Brain microvascular endothelial cell (primary cell): ENCODE measurements at regions not wholly inside any gene's neighbourhood (a gene's known extent, or its start where the extent isn't known, plus 50 kb on each side); places are given as distances from the start of the nearest gene placed in this dataset.

Experiments
- DNase-seq: peaks from one replicate; pipeline ENCODE4 v3.0.0-alpha.2; 2020
- H3K27ac ChIP-seq: fragments of 250-450 bp; sonication (Bioruptor Pico); 2 replicates; pipeline ENCODE4 v1.5.1; 2020; ENCODE audit warnings: mild to moderate bottlenecking, moderate library complexity
- H3K27me3 ChIP-seq: fragments of 250-450 bp; sonication (Bioruptor Pico); replicated peaks from 2 replicates; pipeline ENCODE4 v1.5.1; 2020; ENCODE audit warnings: mild to moderate bottlenecking
- H3K36me3 ChIP-seq: fragments of 250-450 bp; sonication (Bioruptor Pico); replicated peaks from 2 replicates; pipeline ENCODE4 v1.5.1; 2020; ENCODE audit warnings: mild to moderate bottlenecking
- H3K4me3 ChIP-seq: 2 replicates; pipeline ENCODE4 v1.5.1; 2011; ENCODE audit warnings: low read depth, mild to moderate bottlenecking, control low read depth, low read length, moderate library complexity
- in situ Hi-C: cut with HindIII; loops from 2 replicates; pipeline ENCODE4 v1.10.0; 2017; ENCODE audit warnings: low sequenced_read_pairs, low pct_ligation_motif_present
- TF ChIP-seq, protein P1 (sequence below): IDR thresholded peaks from 2 replicates; pipeline ENCODE4 v1.5.1; 2011; ENCODE audit warnings: low read depth, mild to moderate bottlenecking, moderate library complexity, low read length, control low read depth, inconsistent platforms; ENCODE audit errors: missing control alignments

DNA sequence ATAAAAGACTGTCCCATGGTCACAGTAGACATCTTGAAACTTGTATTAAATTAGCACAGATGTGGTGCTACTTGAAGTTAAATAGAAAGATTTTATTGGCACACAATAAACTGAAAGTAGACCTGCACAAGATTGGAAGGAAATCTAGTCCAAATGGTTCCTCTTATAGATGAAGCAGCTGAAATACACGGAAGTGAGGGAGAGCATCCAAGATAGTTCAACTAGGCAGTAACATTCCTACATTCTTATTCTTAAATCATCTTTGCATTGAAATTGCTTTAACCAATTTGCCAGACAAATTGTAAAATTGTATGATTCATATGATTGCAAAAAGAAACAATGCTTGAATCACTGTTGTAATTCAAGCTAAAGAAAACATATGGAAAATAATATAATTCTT lies 87.6 kb upstream of the VCX3B start:
- Histone ChIP-seq H3K27ac (no peak overlapping the region), H3K36me3 (no peaks in the 10 kb centered on the region), H3K4me3 (no peak overlapping the region), H3K27me3 (no peaks in the 10 kb centered on the region)
- in situ Hi-C loops, result no loop called here
- TF ChIP-seq, protein P1, sequence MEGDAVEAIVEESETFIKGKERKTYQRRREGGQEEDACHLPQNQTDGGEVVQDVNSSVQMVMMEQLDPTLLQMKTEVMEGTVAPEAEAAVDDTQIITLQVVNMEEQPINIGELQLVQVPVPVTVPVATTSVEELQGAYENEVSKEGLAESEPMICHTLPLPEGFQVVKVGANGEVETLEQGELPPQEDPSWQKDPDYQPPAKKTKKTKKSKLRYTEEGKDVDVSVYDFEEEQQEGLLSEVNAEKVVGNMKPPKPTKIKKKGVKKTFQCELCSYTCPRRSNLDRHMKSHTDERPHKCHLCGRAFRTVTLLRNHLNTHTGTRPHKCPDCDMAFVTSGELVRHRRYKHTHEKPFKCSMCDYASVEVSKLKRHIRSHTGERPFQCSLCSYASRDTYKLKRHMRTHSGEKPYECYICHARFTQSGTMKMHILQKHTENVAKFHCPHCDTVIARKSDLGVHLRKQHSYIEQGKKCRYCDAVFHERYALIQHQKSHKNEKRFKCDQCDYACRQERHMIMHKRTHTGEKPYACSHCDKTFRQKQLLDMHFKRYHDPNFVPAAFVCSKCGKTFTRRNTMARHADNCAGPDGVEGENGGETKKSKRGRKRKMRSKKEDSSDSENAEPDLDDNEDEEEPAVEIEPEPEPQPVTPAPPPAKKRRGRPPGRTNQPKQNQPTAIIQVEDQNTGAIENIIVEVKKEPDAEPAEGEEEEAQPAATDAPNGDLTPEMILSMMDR, result no peak
- no peak for DNase-seq

GRCh38 chrX:8390771-8391170 lies 73.9 kb upstream of the VCX3B start:
- Histone ChIP-seq H3K4me3 (no peak overlapping the region), H3K27ac (no peak overlapping the region), H3K27me3 (no peaks in the 10 kb centered on the region), H3K36me3 (no peaks in the 10 kb centered on the region)
- DNase-seq, result no peak
- TF ChIP-seq, protein P1, result no peak
- in situ Hi-C loops, result no loop called here

DNA sequence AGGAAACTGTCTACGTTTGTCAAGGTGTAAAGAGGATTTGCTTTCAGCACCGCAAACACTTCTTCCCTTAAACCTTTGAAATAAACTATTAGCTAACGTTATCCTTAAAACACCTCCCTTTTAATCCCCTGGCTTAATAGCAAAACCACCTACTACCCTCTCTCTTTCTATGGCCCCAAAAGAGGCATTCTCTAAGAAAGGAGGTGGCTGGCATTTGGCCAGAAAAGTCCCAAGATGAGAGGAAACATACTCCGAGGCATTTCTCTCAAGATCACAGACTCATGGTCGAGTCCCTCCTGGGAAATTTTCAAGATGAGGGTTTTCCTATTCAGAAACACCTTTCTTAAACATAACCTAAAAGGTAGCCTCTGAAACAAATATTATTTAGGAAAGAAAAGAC lies 60.6 kb upstream of the VCX3B start:
- Histone ChIP-seq H3K27ac (no peak overlapping the region), H3K4me3 (no peak overlapping the region), H3K36me3 (no peaks in the 10 kb centered on the region), H3K27me3 (no peaks in the 10 kb centered on the region)
- no peak for DNase-seq
- in situ Hi-C loops, result no loop called here
- TF ChIP-seq, protein P1, result no peak

GRCh38 chrX:8404471-8404870 lies 60.2 kb upstream of the VCX3B start:
- in situ Hi-C loops, result no loop called here
- peak; percentile 6 for DNase-seq
- TF ChIP-seq, protein P1, result no peak

DNA sequence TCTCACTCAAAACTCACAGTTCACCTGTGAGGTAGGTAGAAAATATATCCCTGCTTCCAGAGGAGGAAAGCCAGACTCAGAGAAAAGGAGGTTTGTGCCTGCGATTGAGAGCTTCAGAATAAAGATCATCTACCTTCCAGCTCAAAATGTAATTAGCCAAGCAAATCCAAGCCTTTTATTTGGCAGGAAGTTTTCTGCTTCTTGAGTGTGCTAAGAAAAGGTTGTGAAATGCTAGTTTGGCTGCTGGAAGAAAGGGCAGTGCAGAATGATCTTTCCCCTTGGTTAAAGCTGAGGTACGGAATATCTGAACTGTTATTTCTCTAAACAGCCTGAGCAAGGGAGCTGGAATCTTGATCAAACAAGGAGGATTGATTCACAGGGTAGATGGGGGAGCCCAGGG lies 59.7 kb upstream of the VCX3B start:
- no peaks in the 10 kb centered on the region for H3K36me3 ChIP-seq
- H3K4me3 ChIP-seq, result no peak overlapping the region
- DNase-seq, result no peak
- TF ChIP-seq, protein P1, result no peak
- H3K27ac ChIP-seq, result no peak overlapping the region
- in situ Hi-C loops, result no loop called here
- H3K27me3 ChIP-seq, result no peaks in the 10 kb centered on the region

More at GRCh38 chrX:8404471-8404870, 60.2 kb upstream of the VCX3B start:
- Histone ChIP-seq H3K27me3 (no peaks in the 10 kb centered on the region), H3K27ac (no peak overlapping the region), H3K4me3 (no peak overlapping the region), H3K36me3 (no peaks in the 10 kb centered on the region)

DNA sequence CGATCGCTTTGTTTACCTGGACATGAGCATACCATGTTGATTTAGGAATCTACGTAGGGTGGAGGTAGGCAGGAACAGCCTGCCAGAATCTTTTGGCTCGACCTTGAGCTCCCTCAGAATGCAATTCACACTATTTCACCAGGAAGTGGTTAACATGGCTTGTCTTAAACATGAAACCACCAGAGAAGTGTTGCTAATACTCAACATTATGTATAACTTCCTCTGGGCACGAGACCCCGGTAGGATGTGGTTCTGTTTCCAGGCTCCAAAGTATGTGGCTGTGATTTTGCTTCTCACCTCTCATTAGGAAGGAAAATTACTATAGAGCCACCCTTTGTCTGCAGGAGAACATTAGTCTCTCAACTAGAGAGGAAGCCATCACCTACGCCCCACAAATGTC lies 59.0 kb upstream of the VCX3B start:
- Histone ChIP-seq H3K27me3 (no peaks in the 10 kb centered on the region), H3K4me3 (no peak overlapping the region), H3K27ac (no peak overlapping the region), H3K36me3 (no peaks in the 10 kb centered on the region)
- no peak for DNase-seq
- TF ChIP-seq, protein P1, result no peak
- in situ Hi-C loops, result no loop called here
